ENCODE measurements at regions not wholly inside any gene's neighbourhood (a gene's known extent, or its start where the extent isn't known, plus 50 kb on each side); places are given as distances from the start of the nearest gene placed in this dataset.
A peak's percentile ranks its signal among the peaks of the same experiment; 100 is the strongest.

GRCh38 chr12:75779891-75780496 lies 251.6 kb downstream of the PHLDA1 start:
- Histone ChIP-seq H3K27ac (replicated peaks; ENCODE audit: low read length) (no peak overlapping the region), H3K14ac (ENCODE audit: low read length) (no peak overlapping the region), H2BK15ac (ENCODE audit: low read length) (no peak overlapping the region), H3K4me2 (ENCODE audit: insufficient read depth, low read length, poor library complexity, severe bottlenecking) (no peak overlapping the region), H3K36me3 (replicated peaks in 1 of 2; ENCODE audit: control insufficient read depth in 2 of 2, insufficient read depth in 2 of 2, low read length in 2 of 2) (no peaks in the 10 kb centered on the region), H2BK12ac (ENCODE audit: low read length) (no peak overlapping the region), H3K4me3 (ENCODE audit: low read length in 2 of 2) (no peak overlapping the region), H4K91ac (ENCODE audit: low read depth, low read length, poor library complexity) (no peak overlapping the region), H2BK5ac (ENCODE audit: low read length) (no peak overlapping the region), H3K18ac (ENCODE audit: low read length) (no peak overlapping the region), H2AK5ac (ENCODE audit: low read depth, low read length) (no peak overlapping the region), H3K23ac (ENCODE audit: low read depth, low read length, poor library complexity) (no peak overlapping the region), H3K9ac (ENCODE audit: low read depth, low read length, poor library complexity) (no peak overlapping the region), H3K4ac (ENCODE audit: low read length) (no peak overlapping the region), H4K8ac (ENCODE audit: low read depth, low read length) (no peak overlapping the region), H3K79me1 (ENCODE audit: low read depth, low read length) (no peaks in the 10 kb centered on the region), H2AFZ (ENCODE audit: low read length) (peak overlapping the region; percentile 19), H3K9me3 (replicated peaks in 1 of 2; ENCODE audit: control insufficient read depth in 2 of 2, insufficient read depth in 1 of 2, low read depth in 1 of 2, low read length in 2 of 2) (peaks cover 2 to 9% of the 10 kb centered on the region in 2 donors), H2BK120ac (ENCODE audit: low read depth, low read length) (no peak overlapping the region), H3K27me3 (ENCODE audit: control insufficient read depth in 3 of 3, insufficient read depth in 3 of 3, low read depth in 1 of 3, low read length in 3 of 3) (no peaks in the 10 kb centered on the region), H3K4me1 (ENCODE audit: control insufficient read depth in 2 of 2, insufficient read depth in 1 of 2, low read depth in 1 of 2, low read length in 2 of 2) (peaks cover 3 to 4% of the 10 kb centered on the region in 2 donors)
- no CpG with 5 or more reads among the region's 5 CpGs for whole genome bisulfite sequencing, 2 donors (ENCODE audit: extremely low coverage in 2 of 2, insufficient read length in 2 of 2, insufficient replicate concordance in 1 of 2)
- DNase-seq (ENCODE audit: low spot score): peak; percentile 38

GRCh38 chr12:75774261-75775052 lies 257.1 kb downstream of the PHLDA1 start:
- no peak overlapping the region for H2BK12ac ChIP-seq (ENCODE audit: low read length)
- H2BK120ac ChIP-seq (ENCODE audit: low read depth, low read length): no peak overlapping the region
- no peak overlapping the region for H3K23ac ChIP-seq (ENCODE audit: low read depth, low read length, poor library complexity)
- H3K79me1 ChIP-seq (ENCODE audit: low read depth, low read length): no peaks in the 10 kb centered on the region
- no peaks in the 10 kb centered on the region for H3K36me3 ChIP-seq (replicated peaks in 1 of 2; ENCODE audit: control insufficient read depth in 2 of 2, insufficient read depth in 2 of 2, low read length in 2 of 2)
- no peak overlapping the region for H3K9ac ChIP-seq (ENCODE audit: low read depth, low read length, poor library complexity)
- H3K27ac ChIP-seq (replicated peaks; ENCODE audit: low read length): no peak overlapping the region
- H3K14ac ChIP-seq (ENCODE audit: low read length): no peak overlapping the region
- no peak overlapping the region for H3K4me2 ChIP-seq (ENCODE audit: insufficient read depth, low read length, poor library complexity, severe bottlenecking)
- no peak overlapping the region for H3K4ac ChIP-seq (ENCODE audit: low read length)
- no peak overlapping the region for H3K4me3 ChIP-seq (ENCODE audit: low read length in 2 of 2)
- no peak overlapping the region for H4K8ac ChIP-seq (ENCODE audit: low read depth, low read length)
- H2BK5ac ChIP-seq (ENCODE audit: low read length): no peak overlapping the region
- no peaks in the 10 kb centered on the region for H3K9me3 ChIP-seq (replicated peaks in 1 of 2; ENCODE audit: control insufficient read depth in 2 of 2, insufficient read depth in 1 of 2, low read depth in 1 of 2, low read length in 2 of 2)
- no peak overlapping the region for H2AFZ ChIP-seq (ENCODE audit: low read length)
- WGBS, 2 donors (ENCODE audit: extremely low coverage in 2 of 2, insufficient read length in 2 of 2, insufficient replicate concordance in 1 of 2): no CpG with 5 or more reads among the region's 2 CpGs
- no peaks in the 10 kb centered on the region for H3K27me3 ChIP-seq (ENCODE audit: control insufficient read depth in 3 of 3, insufficient read depth in 3 of 3, low read depth in 1 of 3, low read length in 3 of 3)
- no peak overlapping the region for H4K91ac ChIP-seq (ENCODE audit: low read depth, low read length, poor library complexity)
- no peak overlapping the region for H3K18ac ChIP-seq (ENCODE audit: low read length)
- H3K4me1 ChIP-seq (ENCODE audit: control insufficient read depth in 2 of 2, insufficient read depth in 1 of 2, low read depth in 1 of 2, low read length in 2 of 2): no peaks in the 10 kb centered on the region
- no peak overlapping the region for H2AK5ac ChIP-seq (ENCODE audit: low read depth, low read length)
- DNase-seq (ENCODE audit: low spot score): no peak
- H2BK15ac ChIP-seq (ENCODE audit: low read length): no peak overlapping the region

GRCh38 chr12:75773377-75773776 lies 258.2 kb downstream of the PHLDA1 start:
- H3K4me1 ChIP-seq (ENCODE audit: control insufficient read depth in 2 of 2, insufficient read depth in 1 of 2, low read depth in 1 of 2, low read length in 2 of 2): no peaks in the 10 kb centered on the region
- WGBS, 2 donors (ENCODE audit: extremely low coverage in 2 of 2, insufficient read length in 2 of 2, insufficient replicate concordance in 1 of 2): no CpG with 5 or more reads among the region's 6 CpGs
- H3K23ac ChIP-seq (ENCODE audit: low read depth, low read length, poor library complexity): no peak overlapping the region
- no peak overlapping the region for H2BK12ac ChIP-seq (ENCODE audit: low read length)
- H4K8ac ChIP-seq (ENCODE audit: low read depth, low read length): no peak overlapping the region
- no peak overlapping the region for H2BK15ac ChIP-seq (ENCODE audit: low read length)
- no peaks in the 10 kb centered on the region for H3K27me3 ChIP-seq (ENCODE audit: control insufficient read depth in 3 of 3, insufficient read depth in 3 of 3, low read depth in 1 of 3, low read length in 3 of 3)
- H3K36me3 ChIP-seq (replicated peaks in 1 of 2; ENCODE audit: control insufficient read depth in 2 of 2, insufficient read depth in 2 of 2, low read length in 2 of 2): no peaks in the 10 kb centered on the region
- no peak overlapping the region for H3K27ac ChIP-seq (replicated peaks; ENCODE audit: low read length)
- no peak overlapping the region for H3K4me2 ChIP-seq (ENCODE audit: insufficient read depth, low read length, poor library complexity, severe bottlenecking)
- no peak overlapping the region for H3K4ac ChIP-seq (ENCODE audit: low read length)
- H3K9ac ChIP-seq (ENCODE audit: low read depth, low read length, poor library complexity): no peak overlapping the region
- no peaks in the 10 kb centered on the region for H3K9me3 ChIP-seq (replicated peaks in 1 of 2; ENCODE audit: control insufficient read depth in 2 of 2, insufficient read depth in 1 of 2, low read depth in 1 of 2, low read length in 2 of 2)
- H4K91ac ChIP-seq (ENCODE audit: low read depth, low read length, poor library complexity): no peak overlapping the region
- no peak overlapping the region for H2AK5ac ChIP-seq (ENCODE audit: low read depth, low read length)
- no peak overlapping the region for H3K4me3 ChIP-seq (ENCODE audit: low read length in 2 of 2)
- H3K14ac ChIP-seq (ENCODE audit: low read length): no peak overlapping the region
- no peak overlapping the region for H2AFZ ChIP-seq (ENCODE audit: low read length)
- DNase-seq (ENCODE audit: low spot score): no peak
- H2BK5ac ChIP-seq (ENCODE audit: low read length): no peak overlapping the region
- H3K79me1 ChIP-seq (ENCODE audit: low read depth, low read length): no peaks in the 10 kb centered on the region
- H2BK120ac ChIP-seq (ENCODE audit: low read depth, low read length): no peak overlapping the region
- H3K18ac ChIP-seq (ENCODE audit: low read length): no peak overlapping the region

GRCh38 chr12:75771023-75771422 lies 259.6 kb upstream of the KRR1 start:
- Histone ChIP-seq H2BK15ac (ENCODE audit: low read length) (no peak overlapping the region), H3K4me3 (ENCODE audit: low read length in 2 of 2) (no peak overlapping the region), H3K4me2 (ENCODE audit: insufficient read depth, low read length, poor library complexity, severe bottlenecking) (no peak overlapping the region), H3K9me3 (replicated peaks in 1 of 2; ENCODE audit: control insufficient read depth in 2 of 2, insufficient read depth in 1 of 2, low read depth in 1 of 2, low read length in 2 of 2) (no peaks in the 10 kb centered on the region), H2BK12ac (ENCODE audit: low read length) (no peak overlapping the region), H3K14ac (ENCODE audit: low read length) (no peak overlapping the region), H2BK5ac (ENCODE audit: low read length) (no peak overlapping the region), H3K36me3 (replicated peaks in 1 of 2; ENCODE audit: control insufficient read depth in 2 of 2, insufficient read depth in 2 of 2, low read length in 2 of 2) (no peaks in the 10 kb centered on the region), H3K4ac (ENCODE audit: low read length) (no peak overlapping the region), H3K18ac (ENCODE audit: low read length) (no peak overlapping the region), H3K9ac (ENCODE audit: low read depth, low read length, poor library complexity) (no peak overlapping the region), H2AFZ (ENCODE audit: low read length) (no peak overlapping the region), H2AK5ac (ENCODE audit: low read depth, low read length) (no peak overlapping the region), H3K79me1 (ENCODE audit: low read depth, low read length) (no peaks in the 10 kb centered on the region), H4K8ac (ENCODE audit: low read depth, low read length) (no peak overlapping the region), H3K4me1 (ENCODE audit: control insufficient read depth in 2 of 2, insufficient read depth in 1 of 2, low read depth in 1 of 2, low read length in 2 of 2) (peaks cover 6 to 8% of the 10 kb centered on the region in 2 donors), H3K23ac (ENCODE audit: low read depth, low read length, poor library complexity) (no peak overlapping the region), H3K27ac (replicated peaks; ENCODE audit: low read length) (no peak overlapping the region), H2BK120ac (ENCODE audit: low read depth, low read length) (no peak overlapping the region), H3K27me3 (ENCODE audit: control insufficient read depth in 3 of 3, insufficient read depth in 3 of 3, low read depth in 1 of 3, low read length in 3 of 3) (no peaks in the 10 kb centered on the region), H4K91ac (ENCODE audit: low read depth, low read length, poor library complexity) (no peak overlapping the region)
- no CpG with 5 or more reads among the region's 2 CpGs for WGBS, 2 donors (ENCODE audit: extremely low coverage in 2 of 2, insufficient read length in 2 of 2, insufficient replicate concordance in 1 of 2)
- DNase-seq (ENCODE audit: low spot score): no peak

All from neuronal stem cell (in vitro differentiated cells).